Suppressor macrophage (primary cell): ENCODE measurements at regions not wholly inside any gene's neighbourhood (a gene's known extent, or its start where the extent isn't known, plus 50 kb on each side); places are given as distances from the start of the nearest gene placed in this dataset.
"Not testable (repeated sequence)": the region's sequence is repeated elsewhere in the genome, so short reads cannot be mapped to it uniquely, and the experiment has no call there.

Experiments
- DNase-seq, 4 experiments: peaks; one replicate each; pipeline ENCODE4 v3.0.0-alpha.2; 2020 to 2022

- DNase-seq = not testable (repeated sequence)
These were observed 69.1 kb upstream of the ZNF91 start for GRCh38 chr19:23464349-23464748.

GRCh38 chr19:23461120-23461519 is 65.8 kb upstream of the ZNF91 start:
- no peak for DNase-seq

GRCh38 chr19:23460656-23461055 is 65.4 kb upstream of the ZNF91 start:
- DNase-seq = no peak
